Hippocampal formation (tissue), 2 donors: ENCODE measurements at regions not wholly inside any gene's neighbourhood (a gene's known extent, or its start where the extent isn't known, plus 50 kb on each side); places are given as distances from the start of the nearest gene placed in this dataset.

Experiments used
- DNase-seq, 2 donors: peaks; one replicate each; lab custom pipeline; 2025; lab: John Stamatoyannopoulos, UW

GRCh38 chr2:216808805-216809425 lies 50.9 kb downstream of the TNP1 start:
- DNase-seq: no peak

GRCh38 chr2:216807857-216808272 lies 52.0 kb downstream of the TNP1 start:
- no peak for DNase-seq

- DNase-seq: no peak
Measured at GRCh38 chr2:216804357-216805350, 55.2 kb downstream of the TNP1 start.

GRCh38 chr2:216803791-216804190 lies 56.1 kb downstream of the TNP1 start:
- no peak for DNase-seq

- no peak for DNase-seq
Measured at GRCh38 chr2:216802516-216803215, 57.2 kb downstream of the TNP1 start.

- no peak for DNase-seq
Measured at GRCh38 chr2:216800836-216801235, 59.0 kb downstream of the TNP1 start.

- DNase-seq: no peak
Measured at GRCh38 chr2:216799873-216800431, 59.9 kb downstream of the TNP1 start.

- DNase-seq: peak in 1 of 2 donors; percentile 43
Measured at GRCh38 chr2:216796115-216796840, 63.6 kb downstream of the TNP1 start.

GRCh38 chr2:216793386-216793785 lies 66.5 kb downstream of the TNP1 start:
- DNase-seq: no peak

- no peak for DNase-seq
Measured at GRCh38 chr2:216792222-216793021, 67.4 kb downstream of the TNP1 start.

- no peak for DNase-seq
Measured at GRCh38 chr2:216791303-216791702, 68.6 kb downstream of the TNP1 start.

- no peak for DNase-seq
Measured at GRCh38 chr2:216789081-216789480, 70.8 kb downstream of the TNP1 start.

GRCh38 chr2:216787851-216788540 lies 71.9 kb downstream of the TNP1 start:
- DNase-seq: no peak

GRCh38 chr2:216786676-216787075 lies 73.2 kb downstream of the TNP1 start:
- no peak for DNase-seq

- no peak for DNase-seq
Measured at GRCh38 chr2:216784456-216784855, 75.4 kb downstream of the TNP1 start.

GRCh38 chr2:216781709-216782108 lies 78.2 kb downstream of the TNP1 start:
- no peak for DNase-seq

- DNase-seq: no peak
Measured at GRCh38 chr2:216780843-216781242, 79.0 kb downstream of the TNP1 start.

- DNase-seq: no peak
Measured at GRCh38 chr2:216777637-216778273, 82.1 kb downstream of the TNP1 start.

GRCh38 chr2:216776066-216776850 lies 80.9 kb upstream of the IGFBP5 start:
- DNase-seq: no peak
